GM12873 (cell line): ENCODE measurements at regions not wholly inside any gene's neighbourhood (a gene's known extent, or its start where the extent isn't known, plus 50 kb on each side); places are given as distances from the start of the nearest gene placed in this dataset.

Experiments
- TF ChIP-seq, protein P1 (sequence below): IDR thresholded peaks from 2 replicates; pipeline ENCODE4 v1.5.1; 2012; ENCODE audit warnings: low read depth, mild to moderate bottlenecking, moderate library complexity, low read length, control low read depth; ENCODE audit not compliant: insufficient read depth; ENCODE audit errors: missing control alignments

DNA sequence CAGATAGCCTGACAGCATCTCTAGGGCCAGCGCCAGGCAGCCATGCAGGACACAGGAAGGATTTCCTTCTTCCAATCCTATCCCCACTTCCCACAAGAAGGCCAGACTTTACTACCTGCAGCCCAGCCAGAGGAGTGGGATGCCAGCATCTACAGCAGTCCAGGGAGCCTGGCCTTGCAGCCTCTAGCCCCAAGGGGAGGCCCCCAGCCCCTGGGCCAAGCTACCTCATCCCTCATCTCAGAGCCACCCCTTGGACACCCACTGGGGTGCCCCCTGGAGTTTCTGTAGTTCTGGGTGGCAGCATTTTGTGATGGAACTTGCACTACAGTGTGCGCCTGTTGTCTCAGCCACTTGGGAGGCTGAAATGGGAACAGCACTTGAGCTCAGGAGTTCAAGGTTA is 170.8 kb upstream of the PODXL start:
- TF ChIP-seq, protein P1, sequence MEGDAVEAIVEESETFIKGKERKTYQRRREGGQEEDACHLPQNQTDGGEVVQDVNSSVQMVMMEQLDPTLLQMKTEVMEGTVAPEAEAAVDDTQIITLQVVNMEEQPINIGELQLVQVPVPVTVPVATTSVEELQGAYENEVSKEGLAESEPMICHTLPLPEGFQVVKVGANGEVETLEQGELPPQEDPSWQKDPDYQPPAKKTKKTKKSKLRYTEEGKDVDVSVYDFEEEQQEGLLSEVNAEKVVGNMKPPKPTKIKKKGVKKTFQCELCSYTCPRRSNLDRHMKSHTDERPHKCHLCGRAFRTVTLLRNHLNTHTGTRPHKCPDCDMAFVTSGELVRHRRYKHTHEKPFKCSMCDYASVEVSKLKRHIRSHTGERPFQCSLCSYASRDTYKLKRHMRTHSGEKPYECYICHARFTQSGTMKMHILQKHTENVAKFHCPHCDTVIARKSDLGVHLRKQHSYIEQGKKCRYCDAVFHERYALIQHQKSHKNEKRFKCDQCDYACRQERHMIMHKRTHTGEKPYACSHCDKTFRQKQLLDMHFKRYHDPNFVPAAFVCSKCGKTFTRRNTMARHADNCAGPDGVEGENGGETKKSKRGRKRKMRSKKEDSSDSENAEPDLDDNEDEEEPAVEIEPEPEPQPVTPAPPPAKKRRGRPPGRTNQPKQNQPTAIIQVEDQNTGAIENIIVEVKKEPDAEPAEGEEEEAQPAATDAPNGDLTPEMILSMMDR, result no peak

DNA sequence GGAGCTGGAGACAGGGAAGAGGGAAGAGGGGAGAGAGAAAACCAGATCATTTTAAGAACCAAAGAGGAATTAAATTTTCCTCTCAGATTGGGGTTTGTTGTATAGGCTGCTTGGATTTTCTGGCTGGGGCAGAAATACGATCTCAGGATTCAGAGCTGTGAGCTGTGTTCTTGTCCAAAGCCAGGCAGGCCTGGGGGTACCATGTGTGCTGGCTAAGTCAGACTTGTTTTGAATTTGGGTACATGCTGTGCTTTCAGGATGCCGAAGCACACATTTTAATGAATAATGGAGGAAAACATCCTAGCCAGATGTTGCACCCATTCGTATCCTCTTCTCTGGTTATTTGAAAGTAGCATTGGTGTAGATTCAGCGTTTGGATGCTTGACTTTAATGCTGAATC is 170.3 kb upstream of the PODXL start:
- TF ChIP-seq, protein P1, result no peak

DNA sequence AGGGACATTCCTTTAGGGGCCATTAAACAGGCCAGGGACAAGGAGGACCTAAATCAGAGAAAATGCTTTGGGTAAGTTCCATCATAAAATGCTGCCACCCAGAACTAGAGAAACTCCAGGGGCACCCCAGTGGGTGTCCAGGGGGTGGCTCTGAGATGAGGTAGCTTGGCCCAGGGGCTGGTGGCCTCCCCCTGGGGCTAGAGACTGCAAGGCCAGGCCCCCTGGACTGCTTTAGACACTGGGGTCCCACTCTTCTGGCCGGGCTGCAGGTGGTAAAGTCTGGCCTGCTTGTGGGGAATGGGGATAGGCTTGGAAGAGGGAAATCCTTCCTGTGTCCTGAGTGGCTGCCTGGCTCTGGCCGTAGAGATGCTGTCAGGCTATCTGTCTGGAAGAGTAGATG is 169.6 kb upstream of the PODXL start:
- TF ChIP-seq, protein P1, result no peak

DNA sequence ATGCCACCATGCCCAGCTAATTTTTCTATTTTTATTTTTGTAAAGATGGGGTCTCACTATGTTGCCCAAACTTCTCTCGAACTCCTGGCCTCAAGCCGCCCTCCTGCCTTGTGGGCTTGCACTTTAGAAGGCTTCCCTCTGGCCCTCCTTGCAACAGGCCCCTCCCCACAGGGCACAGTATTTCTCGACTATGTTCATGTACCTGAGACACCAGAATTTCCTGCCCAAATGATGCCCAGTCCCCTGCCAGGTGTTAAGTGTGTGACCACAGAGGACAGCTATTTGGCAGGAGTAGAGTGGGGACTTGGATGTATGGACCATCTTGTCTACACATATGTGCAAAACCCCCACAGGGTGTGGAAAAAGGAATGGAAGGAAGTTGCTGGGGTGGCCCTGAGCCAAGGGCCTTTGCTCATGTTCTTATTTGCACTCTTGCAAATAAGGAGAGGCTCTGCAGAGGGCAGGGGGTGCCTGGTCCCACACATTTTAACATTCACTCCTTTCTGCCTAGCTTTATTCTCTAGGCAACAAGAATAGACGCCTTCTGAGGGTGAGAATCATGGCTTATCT is 168.4 kb upstream of the PODXL start:
- TF ChIP-seq, protein P1, result no peak

DNA sequence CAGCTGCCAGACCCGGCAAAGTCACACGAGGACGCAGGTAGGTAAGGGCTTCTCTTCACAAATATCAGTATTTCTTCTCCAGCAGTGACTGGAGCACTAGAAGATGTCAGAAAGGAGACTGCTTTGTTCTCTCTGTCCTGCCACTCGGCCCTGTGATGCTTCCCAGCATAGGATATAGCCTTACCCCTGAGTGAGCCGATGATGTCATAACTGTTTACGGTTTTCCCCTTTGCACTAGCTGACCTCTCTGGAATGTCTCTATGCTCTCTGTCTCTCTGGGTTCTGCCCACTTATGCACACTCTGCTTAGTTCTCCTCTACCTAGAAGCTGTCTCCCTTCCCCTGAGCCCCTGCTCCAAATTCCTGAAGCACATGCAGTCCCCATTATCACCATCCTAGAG is 167.5 kb upstream of the PODXL start:
- TF ChIP-seq, protein P1, result no peak

DNA sequence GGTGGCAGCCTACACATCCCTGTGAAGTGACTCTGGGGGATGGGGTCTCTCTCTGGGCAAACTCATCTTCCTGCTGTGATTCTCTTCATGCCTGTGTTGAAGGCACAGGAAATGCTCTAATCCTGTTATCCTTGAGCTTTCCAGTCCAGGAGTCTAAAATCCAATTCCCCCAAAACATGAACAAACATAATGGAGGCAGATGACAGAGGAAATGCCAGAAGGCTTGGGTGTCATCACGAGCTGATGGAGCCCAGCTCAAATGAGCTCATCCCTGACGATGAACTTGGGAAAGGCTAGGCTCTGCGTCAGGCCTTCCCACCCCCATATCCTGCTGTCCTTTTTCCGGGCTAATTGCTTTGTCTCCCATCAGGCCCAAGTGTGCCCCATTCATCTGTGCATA is 165.9 kb upstream of the PODXL start:
- TF ChIP-seq, protein P1, result no peak

DNA sequence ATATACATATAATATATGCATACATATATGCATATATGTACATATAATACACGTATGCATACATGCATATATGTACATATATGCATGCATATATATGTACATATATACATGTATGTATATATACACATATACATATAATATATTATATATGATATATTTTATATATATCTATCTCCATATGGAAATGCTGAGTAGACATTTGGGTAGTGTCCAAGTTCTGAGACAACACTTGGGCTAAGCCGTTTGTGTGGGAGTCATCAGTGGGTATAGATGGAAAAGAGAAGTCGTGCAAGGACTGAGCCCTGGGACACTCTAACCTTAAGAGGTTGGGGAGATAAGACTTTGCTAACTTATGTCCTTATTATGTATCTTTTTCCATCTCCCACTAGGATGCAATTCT is 165.2 kb upstream of the PODXL start:
- TF ChIP-seq, protein P1, result no peak
